Fibroblast of lung (primary cell): ENCODE measurements at regions not wholly inside any gene's neighbourhood (a gene's known extent, or its start where the extent isn't known, plus 50 kb on each side); places are given as distances from the start of the nearest gene placed in this dataset.

Source experiments
- EZH2 ChIP-seq: IDR thresholded peaks from 2 replicates; pipeline ENCODE4 v1.5.1; 2012; ENCODE audit warnings: low read length, control low read depth, mild to moderate bottlenecking; ENCODE audit errors: missing control alignments
- TF ChIP-seq, protein P1 (sequence below), 2 donors: IDR thresholded peaks in 1 of 2; conservative IDR thresholded peaks in 1 of 2; 1 replicate in 1 of 2; 2 replicates in 1 of 2; pipeline ENCODE4 v1.5.1; 2011 to 2012; ENCODE audit warnings: low read length in 2 of 2, control low read depth in 1 of 2, inconsistent platforms in 1 of 2, low read depth in 1 of 2, mild to moderate bottlenecking in 1 of 2

DNA sequence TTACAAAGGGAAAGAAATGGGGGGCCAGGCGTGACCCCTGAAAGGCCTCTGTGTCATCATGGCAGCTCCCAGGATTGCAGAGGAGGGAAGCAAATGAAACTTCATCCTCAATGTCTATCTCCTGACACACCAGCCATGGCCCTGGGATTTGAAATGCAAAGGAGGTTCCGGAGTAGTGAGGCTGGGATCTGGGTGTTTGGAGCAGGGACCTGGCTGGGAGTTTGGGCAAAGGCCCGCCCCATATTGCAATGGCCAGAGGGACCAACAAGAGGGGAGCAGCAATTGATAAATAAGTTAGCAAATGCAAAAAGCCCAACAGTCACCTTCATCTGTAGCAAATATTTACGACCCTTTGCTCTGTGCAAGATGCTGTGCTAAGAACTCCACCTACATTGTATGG is 77.7 kb upstream of the CCND1 start:
- TF ChIP-seq, protein P1, sequence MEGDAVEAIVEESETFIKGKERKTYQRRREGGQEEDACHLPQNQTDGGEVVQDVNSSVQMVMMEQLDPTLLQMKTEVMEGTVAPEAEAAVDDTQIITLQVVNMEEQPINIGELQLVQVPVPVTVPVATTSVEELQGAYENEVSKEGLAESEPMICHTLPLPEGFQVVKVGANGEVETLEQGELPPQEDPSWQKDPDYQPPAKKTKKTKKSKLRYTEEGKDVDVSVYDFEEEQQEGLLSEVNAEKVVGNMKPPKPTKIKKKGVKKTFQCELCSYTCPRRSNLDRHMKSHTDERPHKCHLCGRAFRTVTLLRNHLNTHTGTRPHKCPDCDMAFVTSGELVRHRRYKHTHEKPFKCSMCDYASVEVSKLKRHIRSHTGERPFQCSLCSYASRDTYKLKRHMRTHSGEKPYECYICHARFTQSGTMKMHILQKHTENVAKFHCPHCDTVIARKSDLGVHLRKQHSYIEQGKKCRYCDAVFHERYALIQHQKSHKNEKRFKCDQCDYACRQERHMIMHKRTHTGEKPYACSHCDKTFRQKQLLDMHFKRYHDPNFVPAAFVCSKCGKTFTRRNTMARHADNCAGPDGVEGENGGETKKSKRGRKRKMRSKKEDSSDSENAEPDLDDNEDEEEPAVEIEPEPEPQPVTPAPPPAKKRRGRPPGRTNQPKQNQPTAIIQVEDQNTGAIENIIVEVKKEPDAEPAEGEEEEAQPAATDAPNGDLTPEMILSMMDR (conservative IDR thresholded peaks at IDR 0.05 in 1 of 2, IDR thresholded peaks at IDR 0.05 in 1 of 2; ENCODE audit: low read depth in 1 of 2, low read length in 2 of 2) = no peak
- no peak for TF ChIP-seq EZH2
